ENCODE measurements at regions not wholly inside any gene's neighbourhood (a gene's known extent, or its start where the extent isn't known, plus 50 kb on each side); places are given as distances from the start of the nearest gene placed in this dataset.
A peak's percentile ranks its signal among the peaks of the same experiment; 100 is the strongest.

- no peak for DNase-seq
Measured at GRCh38 chr13:109644069-109644750, 142.2 kb downstream of the IRS2 start.

GRCh38 chr13:109642358-109642757 lies 144.0 kb downstream of the IRS2 start:
- no peak for DNase-seq

- no peak for DNase-seq
Measured at GRCh38 chr13:109636736-109637135, 149.6 kb downstream of the IRS2 start.

- DNase-seq: no peak
Measured at GRCh38 chr13:109631069-109631468, 155.3 kb downstream of the IRS2 start.

- no peak for DNase-seq
Measured at GRCh38 chr13:109630271-109630670, 156.1 kb downstream of the IRS2 start.

GRCh38 chr13:109629737-109630136 lies 156.6 kb downstream of the IRS2 start:
- no peak for DNase-seq

- peak; percentile 64 for DNase-seq
Measured at GRCh38 chr13:109628251-109628699, 158.1 kb downstream of the IRS2 start.

GRCh38 chr13:109627649-109628048 lies 158.7 kb downstream of the IRS2 start:
- no peak for DNase-seq

GRCh38 chr13:109626386-109627171 lies 159.8 kb downstream of the IRS2 start:
- DNase-seq: no peak

- no peak for DNase-seq
Measured at GRCh38 chr13:109625156-109625555, 161.2 kb downstream of the IRS2 start.

GRCh38 chr13:109622006-109622405 lies 164.4 kb downstream of the IRS2 start:
- DNase-seq: no peak

GRCh38 chr13:109615721-109616420 lies 170.5 kb downstream of the IRS2 start:
- DNase-seq: no peak

GRCh38 chr13:109611912-109612691 lies 174.3 kb downstream of the IRS2 start:
- no peak for DNase-seq

- DNase-seq: no peak
Measured at GRCh38 chr13:109610517-109610916, 175.9 kb downstream of the IRS2 start.

- no peak for DNase-seq
Measured at GRCh38 chr13:109608503-109608902, 177.9 kb downstream of the IRS2 start.

GRCh38 chr13:109608059-109608458 lies 178.3 kb downstream of the IRS2 start:
- DNase-seq: no peak

GRCh38 chr13:109606520-109606919 lies 179.9 kb downstream of the IRS2 start:
- DNase-seq: no peak

- no peak for DNase-seq
Measured at GRCh38 chr13:109605846-109606245, 180.5 kb downstream of the IRS2 start.

GRCh38 chr13:109604894-109605293 lies 181.5 kb downstream of the IRS2 start:
- DNase-seq: no peak

- no peak for DNase-seq
Measured at GRCh38 chr13:109602356-109602755, 184.0 kb downstream of the IRS2 start.

GRCh38 chr13:109599901-109600657 lies 186.3 kb downstream of the IRS2 start:
- no peak for DNase-seq

GRCh38 chr13:109595471-109595870 lies 190.9 kb downstream of the IRS2 start:
- no peak for DNase-seq

All from T1000 (cell line).